ENCODE measurements at regions not wholly inside any gene's neighbourhood (a gene's known extent, or its start where the extent isn't known, plus 50 kb on each side); places are given as distances from the start of the nearest gene placed in this dataset.
"Not testable (repeated sequence)": the region's sequence is repeated elsewhere in the genome, so short reads cannot be mapped to it uniquely, and the experiment has no call there.

DNA sequence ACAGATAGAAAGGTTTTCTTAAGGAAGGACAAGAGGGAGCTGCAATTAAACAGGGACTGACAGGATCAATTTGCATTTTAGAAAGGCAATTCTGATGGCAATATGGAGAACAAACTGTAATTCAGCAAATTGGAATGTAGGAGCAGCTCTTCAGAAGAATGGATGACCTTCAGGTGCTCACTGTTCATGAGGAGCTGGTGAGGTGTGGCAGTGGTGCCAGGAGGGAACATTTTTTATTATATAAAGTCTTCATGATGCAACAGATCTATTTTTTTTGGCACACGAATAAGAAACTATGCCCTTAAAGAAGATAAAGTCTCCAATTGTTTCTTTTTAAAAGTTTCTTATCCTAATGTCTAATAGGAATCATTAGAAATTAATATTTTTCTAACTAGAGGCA lies 151.7 kb downstream of the SLC38A4 start:
- in situ Hi-C loops (cut with HindIII; ENCODE audit: low sequenced_read_pairs), result no loop called here

DNA sequence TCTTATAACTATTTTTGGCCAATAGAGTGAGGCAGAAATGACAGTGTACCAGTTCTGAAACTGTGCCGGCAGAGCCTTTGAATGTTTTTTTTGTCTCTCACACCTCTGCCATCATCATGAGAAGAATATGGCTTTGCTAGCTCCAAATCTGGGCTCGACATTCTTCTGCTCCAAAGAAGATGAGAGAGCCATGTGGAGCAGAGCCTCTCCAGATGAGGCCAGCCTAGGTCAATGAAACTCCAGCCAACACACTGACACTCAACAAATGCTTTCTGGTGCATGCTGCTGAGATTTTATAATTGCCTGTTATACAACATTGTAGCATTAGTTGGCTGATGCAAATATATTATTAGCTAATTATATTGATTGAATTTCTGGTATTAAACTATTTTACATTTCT lies 154.7 kb downstream of the SLC38A4 start:
- in situ Hi-C loops (cut with HindIII; ENCODE audit: low sequenced_read_pairs), result no loop called here

DNA sequence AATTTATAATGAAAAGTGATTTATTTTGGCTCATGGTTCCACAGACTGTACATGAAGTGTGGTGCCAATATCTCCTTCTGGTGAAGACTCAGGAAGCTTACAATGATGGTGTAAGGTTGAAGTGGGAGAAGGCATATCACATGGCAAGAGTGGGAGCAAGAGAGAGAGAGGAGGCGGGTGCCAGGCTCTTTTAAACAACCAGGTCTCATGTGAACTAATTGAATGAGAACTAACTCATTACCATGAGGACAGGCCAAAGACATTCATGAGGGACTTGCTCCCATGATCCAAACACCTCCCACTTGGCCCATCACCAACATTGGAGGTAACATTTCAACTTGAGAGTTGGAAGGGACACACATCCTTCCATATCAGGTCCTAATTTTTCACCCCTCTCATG lies 155.2 kb downstream of the SLC38A4 start:
- in situ Hi-C loops (cut with HindIII; ENCODE audit: low sequenced_read_pairs), result no loop called here

DNA sequence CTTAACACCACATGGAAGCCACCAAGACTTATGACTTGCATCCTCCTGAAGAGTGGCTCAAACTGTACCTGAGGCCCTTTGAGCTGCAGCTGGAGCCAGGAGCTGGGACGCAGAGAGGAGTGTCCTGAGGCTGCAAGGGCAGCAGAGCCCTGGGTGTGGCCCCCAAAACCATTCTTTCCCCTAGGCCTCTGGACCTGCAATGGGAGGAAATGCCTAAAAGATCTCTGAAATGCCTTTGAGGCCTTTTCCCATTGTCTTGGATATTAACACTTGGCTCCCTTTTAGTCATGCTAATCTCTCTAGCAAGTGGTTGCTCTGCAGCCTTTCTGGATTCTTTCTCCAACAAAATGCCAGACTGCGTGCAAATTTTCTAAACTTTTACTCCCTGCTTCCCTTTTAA lies 156.1 kb downstream of the SLC38A4 start:
- in situ Hi-C loops (cut with HindIII; ENCODE audit: low sequenced_read_pairs), result no loop called here

DNA sequence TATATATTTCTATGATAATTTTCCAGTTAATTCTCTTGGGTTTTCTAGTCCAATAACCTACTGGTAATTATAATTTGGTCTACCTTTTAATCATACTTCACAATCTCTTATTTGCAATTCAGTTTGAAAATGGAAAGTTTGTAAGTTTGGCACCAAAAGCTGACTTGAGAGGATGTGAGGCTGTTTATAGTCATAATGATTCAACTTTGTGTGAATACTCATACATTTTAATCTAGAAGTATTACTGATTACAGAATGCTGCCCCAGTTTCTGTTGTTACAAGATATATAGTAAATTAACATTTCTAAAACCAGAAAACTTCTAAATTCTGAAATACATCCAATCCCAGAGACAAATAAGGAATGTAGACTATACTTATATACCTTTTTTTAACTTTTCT lies 158.2 kb downstream of the SLC38A4 start:
- in situ Hi-C loops (cut with HindIII; ENCODE audit: low sequenced_read_pairs), result no loop called here

DNA sequence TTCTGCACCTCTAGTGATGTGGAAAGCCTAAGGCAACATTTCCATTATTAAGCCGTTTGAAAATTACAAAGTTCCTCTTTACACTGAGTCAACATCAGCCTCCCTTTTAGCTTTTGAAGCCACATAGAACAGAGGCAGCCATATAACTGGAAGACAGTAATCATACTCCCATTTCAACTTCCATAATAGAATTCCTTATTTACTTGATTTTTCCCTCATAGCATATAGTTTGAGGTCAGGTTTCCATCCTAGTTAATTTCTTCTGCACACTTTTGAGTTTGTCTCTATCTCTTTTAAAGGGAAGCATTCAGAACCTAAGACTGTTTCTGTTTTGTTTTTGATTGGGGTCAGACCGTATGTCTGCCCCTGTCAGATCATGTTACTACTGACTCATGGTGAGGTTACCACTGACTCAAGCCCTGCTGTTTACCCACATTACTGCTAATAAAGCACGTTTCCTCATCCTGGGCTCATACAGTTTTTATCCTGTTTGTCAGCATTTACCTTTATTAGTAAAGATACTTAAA lies 161.0 kb downstream of the SLC38A4 start:
- in situ Hi-C loops (cut with HindIII; ENCODE audit: low sequenced_read_pairs), result no loop called here

DNA sequence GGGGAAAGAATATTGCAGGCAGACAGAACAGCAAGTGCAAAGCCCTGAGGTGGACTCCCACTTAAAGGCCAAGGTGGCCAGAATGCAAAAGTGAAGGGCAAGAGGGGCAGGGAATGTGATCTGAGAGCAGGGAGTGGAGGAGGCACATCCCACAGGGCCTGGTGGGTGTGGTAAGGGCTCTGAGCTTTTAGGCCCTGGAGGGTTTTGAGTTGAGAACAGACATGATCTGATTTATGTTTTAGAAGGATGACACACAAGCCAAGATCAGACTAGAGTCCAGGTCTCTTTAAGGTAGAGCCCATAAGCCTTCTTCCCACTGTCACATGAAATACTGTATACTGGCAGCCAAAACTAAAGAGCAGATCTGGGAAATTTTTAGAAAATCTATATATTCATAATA lies 162.5 kb downstream of the SLC38A4 start:
- in situ Hi-C loops (cut with HindIII; ENCODE audit: low sequenced_read_pairs), result no loop called here

DNA sequence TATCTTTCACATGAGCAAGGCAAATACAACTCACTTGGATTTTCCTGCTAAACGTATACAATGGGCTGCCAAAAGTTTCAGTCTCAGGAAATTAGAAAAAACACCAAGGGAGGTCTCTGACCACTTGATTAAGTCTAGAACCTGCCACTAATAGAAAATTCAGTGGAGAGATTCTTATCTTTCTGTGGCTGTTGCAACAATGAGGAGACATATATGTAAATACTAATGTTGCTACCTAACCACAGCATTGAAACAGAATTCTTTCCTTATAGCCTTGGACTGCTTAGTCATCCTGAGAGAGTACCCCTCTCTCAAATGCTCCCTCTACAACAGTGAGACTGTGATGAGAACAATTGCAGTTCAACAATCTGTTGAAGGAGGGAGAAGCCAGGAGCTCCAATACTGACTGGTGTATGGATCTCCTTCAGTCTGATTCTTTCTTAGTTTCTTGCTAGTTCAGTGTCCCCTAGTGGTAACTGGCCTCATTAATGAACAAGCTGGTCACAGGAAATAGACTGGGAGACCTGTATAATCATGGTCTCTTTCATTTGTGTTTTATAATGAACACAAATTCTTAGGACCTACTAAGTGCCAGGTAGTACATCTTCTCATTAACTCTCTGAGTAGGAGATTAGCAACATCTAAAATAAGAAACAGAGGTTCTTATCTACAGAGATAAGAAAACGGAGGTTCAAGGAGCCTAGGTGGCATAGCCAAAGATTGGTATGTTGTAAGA lies 164.5 kb downstream of the SLC38A4 start:
- in situ Hi-C loops (cut with HindIII; ENCODE audit: low sequenced_read_pairs), result no loop called here

DNA sequence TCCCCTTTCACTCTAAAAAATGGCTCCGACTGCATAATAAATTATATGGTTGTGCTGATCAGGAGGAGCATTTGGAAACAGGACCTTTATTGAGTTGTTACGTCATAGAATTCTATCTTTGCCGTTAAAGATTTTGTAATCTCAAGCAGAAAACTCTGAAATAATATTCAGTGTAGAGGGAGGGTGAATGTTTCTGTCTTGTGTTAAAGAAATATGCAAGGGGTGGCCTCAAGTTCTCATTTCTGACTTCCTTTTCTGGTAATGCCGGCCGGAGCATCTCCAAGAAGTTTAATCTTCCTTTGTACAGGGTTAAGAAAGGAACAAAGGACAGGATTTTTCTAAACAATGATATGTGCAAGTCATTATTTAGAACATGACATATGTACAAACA lies 165.1 kb downstream of the SLC38A4 start:
- in situ Hi-C loops (cut with HindIII; ENCODE audit: low sequenced_read_pairs), result no loop called here

DNA sequence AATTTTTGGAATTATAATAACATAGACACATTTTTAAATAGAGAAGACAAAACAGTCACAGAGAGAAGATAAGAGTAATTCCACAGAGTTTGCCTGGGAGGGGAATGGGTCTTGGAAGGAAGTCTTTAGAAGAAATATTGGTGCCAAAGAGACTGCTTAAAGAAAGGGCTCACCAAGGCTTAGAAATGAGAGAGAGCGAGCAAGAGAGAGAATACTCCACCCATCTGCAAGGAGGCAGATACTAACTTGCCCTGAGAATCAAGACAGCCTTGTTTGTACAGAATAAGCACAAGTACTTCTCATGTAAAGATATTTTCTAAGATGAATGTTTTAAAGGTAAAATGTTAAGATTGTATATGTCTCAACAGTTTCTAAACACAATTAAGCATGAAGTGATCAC lies 165.5 kb downstream of the SLC38A4 start:
- in situ Hi-C loops (cut with HindIII; ENCODE audit: low sequenced_read_pairs), result no loop called here

DNA sequence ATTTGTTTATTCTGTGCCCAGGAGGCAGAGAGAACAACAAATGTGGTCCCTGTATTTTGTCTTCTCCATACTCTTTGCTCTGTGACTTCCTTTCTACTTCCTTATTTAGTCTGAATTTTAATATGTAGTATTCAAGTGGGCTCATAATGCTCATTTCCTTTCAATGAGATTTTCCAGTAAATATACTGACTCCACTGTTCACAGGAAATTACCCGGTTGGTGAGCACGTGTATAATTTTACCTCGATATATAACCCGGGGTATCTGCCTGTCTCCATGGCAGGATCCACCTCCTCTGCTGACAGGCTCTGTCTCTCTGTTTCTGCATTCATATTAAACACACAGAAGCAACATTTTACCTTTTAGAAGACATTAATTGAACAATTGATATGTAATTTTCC lies 166.0 kb downstream of the SLC38A4 start:
- in situ Hi-C loops (cut with HindIII; ENCODE audit: low sequenced_read_pairs), result no loop called here

DNA sequence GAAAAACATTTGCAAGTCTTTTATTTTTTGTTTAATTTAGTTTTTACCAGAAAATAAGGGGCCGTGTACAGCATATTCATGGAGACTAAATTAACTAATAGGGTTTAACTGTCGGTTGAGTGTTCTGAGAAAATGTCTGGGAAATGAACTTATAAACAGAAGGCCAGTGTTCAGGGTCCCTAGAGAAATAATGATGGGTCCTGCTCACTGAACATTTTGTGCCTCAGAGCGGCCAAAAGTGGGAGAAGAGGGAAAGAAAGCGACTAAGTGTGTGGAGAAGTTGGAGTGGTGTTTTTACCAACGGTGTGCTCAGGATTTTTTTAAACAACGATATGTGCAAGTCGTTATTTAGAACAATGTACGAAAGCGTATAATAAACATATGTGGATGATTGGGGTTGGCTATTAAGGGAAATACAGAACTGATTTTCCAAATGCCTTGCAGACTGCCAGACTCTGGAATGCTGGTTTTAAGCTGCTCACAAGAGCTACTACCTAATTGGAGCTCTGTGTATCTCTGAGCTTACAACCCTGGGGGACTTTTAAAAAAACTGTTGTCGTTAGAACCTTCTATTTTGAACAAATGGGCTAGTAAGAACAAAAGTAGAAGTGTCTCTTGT lies 166.7 kb downstream of the SLC38A4 start:
- in situ Hi-C loops (cut with HindIII; ENCODE audit: low sequenced_read_pairs), result no loop called here

DNA sequence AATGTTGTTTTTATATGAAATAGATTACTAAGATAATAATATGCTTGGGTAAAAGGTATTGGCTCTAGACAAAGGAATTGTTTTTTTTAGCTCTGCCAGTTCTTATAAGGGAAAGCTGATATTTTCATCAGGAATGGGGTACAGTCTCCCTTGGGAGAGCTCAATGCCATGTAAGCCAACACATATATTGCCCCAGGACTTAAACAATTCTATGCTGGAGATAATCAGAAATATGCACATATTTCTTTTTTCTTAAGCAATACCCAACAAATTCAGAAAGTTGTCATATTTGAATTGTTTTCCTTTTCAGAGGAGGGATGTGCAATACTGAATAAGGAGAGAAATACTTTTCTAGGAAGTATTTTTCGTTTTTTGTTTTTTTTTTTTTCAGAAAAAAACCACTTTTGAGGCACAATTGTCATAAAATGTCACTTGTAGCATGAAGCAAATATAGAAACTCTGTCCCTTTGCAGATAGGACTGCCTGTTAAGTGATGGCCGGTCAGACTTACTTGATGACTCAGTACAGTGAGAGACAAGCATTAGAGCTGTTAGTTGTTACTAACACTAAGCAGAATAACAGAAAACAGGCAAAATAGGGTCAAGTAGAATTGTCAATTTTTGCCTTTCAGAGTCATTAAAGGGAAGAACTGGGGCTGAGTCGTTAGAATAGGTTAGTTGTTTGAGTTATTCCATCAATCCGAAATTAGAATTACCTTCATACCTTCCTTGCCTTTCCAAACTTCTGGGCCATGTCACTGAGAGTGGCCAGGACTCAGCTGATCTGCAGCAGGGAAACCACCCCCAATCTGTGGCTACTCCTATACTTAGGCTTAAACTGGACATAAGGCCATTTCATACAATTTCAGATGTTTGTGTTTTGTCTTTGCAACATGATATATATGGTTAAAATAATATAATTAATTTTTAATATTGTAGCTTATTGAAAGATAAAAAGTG lies 168.1 kb downstream of the SLC38A4 start:
- in situ Hi-C loops (cut with HindIII; ENCODE audit: low sequenced_read_pairs), result no loop called here

DNA sequence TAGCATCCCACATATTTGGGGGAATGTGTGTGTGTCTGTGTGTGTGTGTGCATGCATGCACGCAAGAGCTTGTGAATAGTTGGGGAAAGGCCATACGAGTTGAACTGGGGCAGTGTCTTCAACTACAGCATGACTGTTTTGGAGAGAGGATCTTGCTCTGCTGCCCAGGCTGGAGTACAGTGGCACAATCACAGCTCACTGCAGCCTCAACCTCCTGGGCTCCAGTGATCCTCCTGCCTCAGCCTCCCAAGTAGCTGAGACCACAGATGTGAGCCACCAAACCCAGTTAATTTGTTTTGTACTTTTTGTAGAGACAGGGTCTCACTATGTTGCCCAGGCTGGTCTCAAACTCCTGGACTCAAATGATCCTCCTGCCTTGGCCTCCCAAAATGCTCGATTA lies 169.8 kb downstream of the SLC38A4 start:
- in situ Hi-C loops (cut with HindIII; ENCODE audit: low sequenced_read_pairs), result not testable (repeated sequence)

DNA sequence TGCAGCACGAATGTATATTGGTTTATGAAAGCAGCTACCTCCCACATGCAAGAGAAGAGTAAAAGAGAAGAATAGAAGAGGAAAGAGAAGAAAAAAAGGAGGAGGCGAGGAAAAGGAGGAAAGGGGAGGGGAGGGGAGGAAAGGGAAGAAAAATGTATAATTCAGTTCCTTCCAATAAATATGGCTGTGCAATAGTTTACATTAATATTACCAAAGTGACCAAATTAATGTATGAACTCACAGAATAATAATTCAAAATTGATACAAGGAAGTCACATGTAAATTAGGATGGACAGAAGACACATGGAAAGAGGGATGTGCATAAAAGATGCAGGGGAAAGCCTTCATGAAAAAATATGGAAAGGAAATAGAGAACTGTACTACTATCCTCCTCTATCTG lies 172.5 kb downstream of the SLC38A4 start:
- in situ Hi-C loops (cut with HindIII; ENCODE audit: low sequenced_read_pairs), result no loop called here

DNA sequence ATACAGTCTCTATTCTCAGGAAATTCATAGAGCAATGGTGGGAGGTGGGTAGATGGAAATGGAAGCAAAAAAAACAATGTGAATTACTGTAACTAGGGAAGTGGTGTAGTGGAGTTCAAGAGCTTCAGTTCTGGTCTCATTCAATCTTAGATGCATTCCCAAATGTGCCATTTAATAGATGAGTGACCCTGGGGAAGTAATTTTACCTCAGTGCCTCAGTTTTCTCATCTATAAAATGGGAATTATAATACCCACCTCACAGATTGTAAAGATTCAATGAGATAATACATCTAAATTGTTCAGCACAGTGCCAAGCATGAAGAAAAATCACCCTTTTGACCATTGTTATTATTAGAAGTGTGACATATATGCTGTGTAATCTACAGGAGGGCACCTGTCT lies 173.1 kb downstream of the SLC38A4 start:
- in situ Hi-C loops (cut with HindIII; ENCODE audit: low sequenced_read_pairs), result no loop called here

DNA sequence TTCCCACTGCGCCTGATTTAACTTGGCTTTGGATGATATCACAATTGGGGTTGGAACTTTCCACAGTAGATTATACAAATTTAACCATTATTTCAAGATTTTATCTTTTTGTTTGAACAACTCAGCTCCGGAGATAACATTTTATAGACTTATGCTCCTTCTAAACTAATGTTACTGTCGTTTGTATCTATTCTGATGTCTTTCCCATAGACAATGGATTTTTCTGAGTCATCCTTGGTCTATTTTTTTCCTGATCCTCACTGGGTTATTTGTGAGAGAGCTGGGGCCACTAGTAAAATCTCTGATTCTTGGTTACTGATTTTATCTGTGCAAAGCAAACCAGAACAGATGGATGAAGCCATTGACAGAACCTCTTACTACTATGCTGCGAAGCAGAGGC lies 175.1 kb downstream of the SLC38A4 start:
- in situ Hi-C loops (cut with HindIII; ENCODE audit: low sequenced_read_pairs), result no loop called here

DNA sequence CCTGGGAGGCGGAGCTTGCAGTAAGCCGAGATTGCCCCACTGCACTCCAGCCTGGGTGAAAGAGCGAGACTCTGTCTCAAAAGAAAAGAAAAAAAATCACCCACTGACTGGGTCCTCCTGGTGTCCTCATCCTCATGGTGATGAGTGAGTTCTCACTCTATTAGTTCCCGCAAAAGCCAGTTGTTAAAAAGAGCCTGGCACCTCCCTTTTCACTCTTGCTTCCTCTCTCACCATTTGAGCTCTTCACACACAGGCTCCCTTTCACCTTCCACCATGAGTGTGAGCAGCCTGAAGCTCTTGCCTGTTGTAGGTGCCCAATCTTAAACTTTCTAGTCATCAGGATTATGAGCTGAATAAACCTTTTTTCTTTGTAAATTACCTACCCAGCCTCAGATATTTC lies 176.4 kb downstream of the SLC38A4 start:
- in situ Hi-C loops (cut with HindIII; ENCODE audit: low sequenced_read_pairs), result no loop called here

DNA sequence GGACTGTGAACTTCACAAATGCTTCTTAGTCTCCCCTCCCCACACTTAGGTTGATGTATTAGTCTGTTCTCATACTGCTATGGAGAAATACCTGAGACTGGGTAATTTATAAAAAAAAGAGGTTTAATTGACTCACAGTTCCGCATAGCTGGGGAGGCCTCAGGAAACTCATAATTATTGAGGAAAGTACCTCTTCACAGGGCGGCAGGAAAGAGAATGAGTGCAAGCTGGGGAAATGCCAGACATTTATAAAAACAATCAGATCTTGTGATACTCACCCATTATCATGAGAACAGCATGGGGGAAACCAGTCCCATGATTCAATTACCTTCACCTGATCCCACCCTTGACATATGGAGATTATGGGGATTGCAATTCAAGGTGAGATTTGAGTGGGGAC lies 178.8 kb downstream of the SLC38A4 start:
- in situ Hi-C loops (cut with HindIII; ENCODE audit: low sequenced_read_pairs), result no loop called here

DNA sequence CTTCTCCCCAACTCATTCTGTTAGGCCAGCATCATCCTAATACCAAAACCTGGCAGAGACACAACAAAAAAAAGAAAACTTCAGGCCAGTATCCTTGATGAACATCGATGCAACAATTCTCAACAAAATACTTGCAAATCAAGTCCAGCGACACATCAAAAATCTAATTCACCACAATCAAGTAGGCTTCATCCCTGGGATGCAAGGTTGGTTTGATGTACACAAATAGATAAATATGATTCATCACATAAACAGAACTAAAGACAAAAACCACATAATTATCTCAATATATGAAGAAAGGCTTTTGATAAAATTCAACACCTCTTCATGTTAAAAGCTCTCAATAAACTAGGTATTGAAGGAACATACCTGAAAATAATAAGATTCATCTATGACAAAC lies 184.1 kb downstream of the SLC38A4 start:
- in situ Hi-C loops (cut with HindIII; ENCODE audit: low sequenced_read_pairs), result not testable (repeated sequence)

DNA sequence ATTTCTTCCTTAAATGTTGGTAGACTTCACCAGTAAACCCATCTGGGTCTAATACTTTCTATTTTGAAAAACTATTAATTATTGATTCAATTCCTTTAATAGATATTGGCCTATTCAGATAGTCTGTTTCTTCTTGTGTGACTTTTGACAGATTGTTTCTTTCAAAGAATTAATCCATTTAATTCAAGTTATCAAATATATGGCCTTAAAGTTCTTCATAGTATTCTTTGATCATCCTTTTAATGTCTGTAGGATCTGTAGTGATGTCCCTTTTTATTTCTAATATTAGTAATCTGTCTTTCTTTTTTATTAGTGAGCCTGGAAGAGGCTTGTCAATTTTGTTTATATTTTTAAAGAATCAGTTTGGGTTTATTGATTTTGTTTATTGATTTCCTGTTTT lies 190.0 kb downstream of the SLC38A4 start:
- in situ Hi-C loops (cut with HindIII; ENCODE audit: low sequenced_read_pairs), result no loop called here
